OCI-LY3 (cell line): ENCODE measurements at regions not wholly inside any gene's neighbourhood (a gene's known extent, or its start where the extent isn't known, plus 50 kb on each side); places are given as distances from the start of the nearest gene placed in this dataset.

Experiments
- H2AFZ ChIP-seq: fragments of 200-600, 300-600 bp; shearing (Covaris generic); 2 replicates; pipeline ENCODE4 v1.6.0; 2014; ENCODE audit warnings: antibody characterized with exemption, low read depth, low read length
- H3K27ac ChIP-seq: fragments of 200-600, 300-600 bp; sonication (generic); 2 replicates; pipeline ENCODE4 v1.5.1; 2014; ENCODE audit warnings: mild to moderate bottlenecking, low read length, moderate library complexity, mixed read lengths
- H3K27me3 ChIP-seq: fragments of 200-600, 300-600 bp; sonication (generic); 2 replicates; pipeline ENCODE4 v1.6.1; 2014; ENCODE audit warnings: low read depth, low read length, mixed read lengths
- H3K36me3 ChIP-seq: fragments of 200-600, 300-600 bp; sonication (generic); replicated peaks from 2 replicates; pipeline ENCODE3; 2014; ENCODE audit warnings: low read depth, low read length, mixed read lengths
- H3K4me1 ChIP-seq: fragments of 300-600, 200-600 bp; sonication (generic); 2 replicates; pipeline ENCODE4 v1.6.1; 2014; ENCODE audit warnings: low read length, mixed read lengths
- H3K4me2 ChIP-seq: fragments of 200-600, 300-600 bp; sonication (generic); 2 replicates; pipeline ENCODE4 v1.6.1; 2014; ENCODE audit warnings: low read length, mixed read lengths
- H3K4me3 ChIP-seq: fragments of 300-600, 200-600 bp; sonication (generic); 2 replicates; pipeline ENCODE4 v1.5.1; 2014; ENCODE audit warnings: antibody characterized with exemption, mild to moderate bottlenecking, low read length, moderate library complexity
- H3K79me2 ChIP-seq: fragments of 300-600, 200-600 bp; shearing (Covaris generic); 2 replicates; pipeline ENCODE4 v1.6.1; 2014; ENCODE audit warnings: mild to moderate bottlenecking, low read length, mixed read lengths
- H3K9ac ChIP-seq: fragments of 300-600, 200-600 bp; shearing (Covaris generic); 2 replicates; pipeline ENCODE4 v1.6.0; 2014; ENCODE audit warnings: mild to moderate bottlenecking, low read length, moderate library complexity
- H3K9me3 ChIP-seq: fragments of 200-600, 300-600 bp; shearing (Covaris generic); 2 replicates; pipeline ENCODE4 v1.6.1; 2014; ENCODE audit warnings: low read length, mixed read lengths; ENCODE audit not compliant: insufficient read depth
- H4K20me1 ChIP-seq: fragments of 200-600, 300-600 bp; sonication (generic); 2 replicates; pipeline ENCODE4 v1.6.1; 2016; ENCODE audit warnings: low read length, mixed read lengths; ENCODE audit not compliant: insufficient read depth
- EZH2phosphoT487 ChIP-seq: fragments of 200-600 bp; shearing (Covaris generic); IDR thresholded peaks from 2 replicates; pipeline ENCODE4 v1.6.1; 2018; ENCODE audit warnings: antibody characterized with exemption, mixed run types, low read depth
- TF ChIP-seq, protein P1 (sequence below): fragments of 200-600, 300-600 bp; sonication (generic); IDR thresholded peaks from 2 replicates; pipeline ENCODE4 v1.5.1; 2014; ENCODE audit warnings: antibody characterized with exemption, low read length, low read depth

DNA sequence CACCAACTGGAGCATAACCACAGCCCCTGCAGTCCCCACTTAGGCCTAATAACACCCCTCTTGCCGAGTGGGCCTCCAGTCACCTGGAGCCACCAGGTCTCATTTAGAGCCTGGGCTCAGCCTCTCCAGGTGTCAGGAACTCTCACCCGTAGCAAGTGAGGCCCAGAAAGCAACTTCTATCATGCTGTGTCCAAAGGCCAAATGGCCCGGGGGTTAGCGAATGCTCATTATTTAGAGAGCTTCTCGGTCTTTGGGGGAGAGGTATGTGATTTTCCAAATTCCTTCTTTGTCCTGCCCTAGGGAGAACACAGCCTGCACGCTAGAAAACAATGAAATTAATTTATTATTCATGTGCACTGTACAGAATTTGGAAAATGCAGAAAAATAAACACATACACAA lies 109.9 kb upstream of the PTPRM start:
- no peak overlapping the region for H2AFZ ChIP-seq
- no peaks in the 10 kb centered on the region for H3K36me3 ChIP-seq
- no peak overlapping the region for H3K27ac ChIP-seq
- no peaks in the 10 kb centered on the region for H4K20me1 ChIP-seq
- H3K9ac ChIP-seq = no peak overlapping the region
- no peak overlapping the region for H3K4me2 ChIP-seq
- no peak overlapping the region for H3K4me3 ChIP-seq
- no peaks in the 10 kb centered on the region for H3K27me3 ChIP-seq
- H3K79me2 ChIP-seq = no peaks in the 10 kb centered on the region
- no peaks in the 10 kb centered on the region for H3K4me1 ChIP-seq
- H3K9me3 ChIP-seq = no peaks in the 10 kb centered on the region
- no peak for TF ChIP-seq EZH2phosphoT487
- TF ChIP-seq, protein P1, sequence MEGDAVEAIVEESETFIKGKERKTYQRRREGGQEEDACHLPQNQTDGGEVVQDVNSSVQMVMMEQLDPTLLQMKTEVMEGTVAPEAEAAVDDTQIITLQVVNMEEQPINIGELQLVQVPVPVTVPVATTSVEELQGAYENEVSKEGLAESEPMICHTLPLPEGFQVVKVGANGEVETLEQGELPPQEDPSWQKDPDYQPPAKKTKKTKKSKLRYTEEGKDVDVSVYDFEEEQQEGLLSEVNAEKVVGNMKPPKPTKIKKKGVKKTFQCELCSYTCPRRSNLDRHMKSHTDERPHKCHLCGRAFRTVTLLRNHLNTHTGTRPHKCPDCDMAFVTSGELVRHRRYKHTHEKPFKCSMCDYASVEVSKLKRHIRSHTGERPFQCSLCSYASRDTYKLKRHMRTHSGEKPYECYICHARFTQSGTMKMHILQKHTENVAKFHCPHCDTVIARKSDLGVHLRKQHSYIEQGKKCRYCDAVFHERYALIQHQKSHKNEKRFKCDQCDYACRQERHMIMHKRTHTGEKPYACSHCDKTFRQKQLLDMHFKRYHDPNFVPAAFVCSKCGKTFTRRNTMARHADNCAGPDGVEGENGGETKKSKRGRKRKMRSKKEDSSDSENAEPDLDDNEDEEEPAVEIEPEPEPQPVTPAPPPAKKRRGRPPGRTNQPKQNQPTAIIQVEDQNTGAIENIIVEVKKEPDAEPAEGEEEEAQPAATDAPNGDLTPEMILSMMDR = no peak

DNA sequence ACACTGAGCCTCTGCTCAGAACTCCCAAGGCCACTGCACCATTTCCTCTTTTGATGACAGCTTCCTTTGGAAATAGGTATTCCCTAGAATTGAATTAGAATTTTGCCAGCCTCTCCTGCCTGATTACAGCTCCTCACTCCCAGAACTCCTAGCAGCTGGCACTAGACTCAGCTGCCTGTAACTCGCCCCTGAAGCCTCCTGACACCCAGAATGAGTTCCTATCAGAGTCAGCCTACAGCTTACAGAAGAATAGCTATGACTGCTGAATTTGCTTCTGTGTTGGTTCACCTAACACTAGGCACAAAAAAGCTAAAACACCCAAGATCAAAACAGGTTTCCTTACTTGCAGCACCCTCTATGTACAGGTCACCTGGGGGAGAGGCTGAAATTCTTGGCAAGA lies 108.2 kb upstream of the PTPRM start:
- Histone ChIP-seq H3K9me3 (no peaks in the 10 kb centered on the region), H3K9ac (no peak overlapping the region), H3K4me1 (no peaks in the 10 kb centered on the region), H3K27me3 (no peaks in the 10 kb centered on the region), H3K4me2 (no peak overlapping the region), H3K27ac (no peak overlapping the region), H2AFZ (no peak overlapping the region), H4K20me1 (no peaks in the 10 kb centered on the region), H3K79me2 (no peaks in the 10 kb centered on the region), H3K36me3 (no peaks in the 10 kb centered on the region), H3K4me3 (no peak overlapping the region)
- TF ChIP-seq, protein P1 = no peak
- no peak for TF ChIP-seq EZH2phosphoT487

DNA sequence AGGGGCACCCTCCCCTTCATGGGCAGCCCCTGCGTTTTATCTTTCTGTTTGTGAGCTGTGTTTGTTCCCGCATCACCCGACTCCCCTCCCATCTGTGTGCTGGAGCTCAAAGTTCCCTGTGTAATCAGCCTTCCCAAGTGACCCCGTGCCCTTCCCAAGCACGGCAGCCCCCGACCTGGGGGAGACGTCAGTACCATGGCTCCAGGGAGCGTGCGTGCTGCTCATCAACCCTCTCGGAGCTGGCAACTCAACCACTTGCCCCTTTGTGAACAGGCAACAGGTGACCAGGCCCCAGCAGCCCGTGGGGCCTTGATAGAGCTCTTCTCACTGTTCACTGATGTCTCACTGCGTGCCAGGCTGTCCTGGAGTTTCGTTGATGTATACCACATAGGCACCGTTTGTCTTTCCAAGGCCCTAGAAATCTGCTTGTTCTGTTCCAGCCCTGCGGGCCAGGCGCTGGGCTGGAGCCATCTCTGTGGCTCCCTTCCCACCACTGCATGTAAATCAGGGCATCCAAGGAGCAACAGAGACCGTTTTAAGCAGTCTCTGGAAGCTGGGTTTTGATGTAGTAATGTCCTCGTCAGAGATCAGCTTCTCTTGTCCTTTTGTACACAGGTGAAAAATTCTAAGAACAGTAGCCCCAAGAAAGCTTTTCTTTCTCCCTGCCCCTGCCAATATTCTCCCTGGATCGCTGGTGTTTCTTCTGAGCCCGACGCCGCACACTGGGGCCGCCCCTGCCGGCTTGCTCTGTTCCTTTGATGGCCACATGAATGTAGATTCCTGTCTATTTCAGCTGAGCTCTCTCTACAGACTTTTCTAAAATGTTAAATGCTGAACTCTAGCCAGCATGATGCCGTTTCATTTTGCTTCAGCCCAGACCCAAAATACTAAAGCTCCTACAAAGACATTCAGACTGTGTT lies 107.0 kb upstream of the PTPRM start:
- TF ChIP-seq, protein P1 = no peak
- no peak for TF ChIP-seq EZH2phosphoT487
- no peak overlapping the region for H3K4me3 ChIP-seq
- no peaks in the 10 kb centered on the region for H3K4me1 ChIP-seq
- H4K20me1 ChIP-seq = no peaks in the 10 kb centered on the region
- no peak overlapping the region for H3K9ac ChIP-seq
- H3K27me3 ChIP-seq = no peaks in the 10 kb centered on the region
- no peaks in the 10 kb centered on the region for H3K9me3 ChIP-seq
- H2AFZ ChIP-seq = no peak overlapping the region
- no peak overlapping the region for H3K4me2 ChIP-seq
- no peak overlapping the region for H3K27ac ChIP-seq
- no peaks in the 10 kb centered on the region for H3K79me2 ChIP-seq
- no peaks in the 10 kb centered on the region for H3K36me3 ChIP-seq

DNA sequence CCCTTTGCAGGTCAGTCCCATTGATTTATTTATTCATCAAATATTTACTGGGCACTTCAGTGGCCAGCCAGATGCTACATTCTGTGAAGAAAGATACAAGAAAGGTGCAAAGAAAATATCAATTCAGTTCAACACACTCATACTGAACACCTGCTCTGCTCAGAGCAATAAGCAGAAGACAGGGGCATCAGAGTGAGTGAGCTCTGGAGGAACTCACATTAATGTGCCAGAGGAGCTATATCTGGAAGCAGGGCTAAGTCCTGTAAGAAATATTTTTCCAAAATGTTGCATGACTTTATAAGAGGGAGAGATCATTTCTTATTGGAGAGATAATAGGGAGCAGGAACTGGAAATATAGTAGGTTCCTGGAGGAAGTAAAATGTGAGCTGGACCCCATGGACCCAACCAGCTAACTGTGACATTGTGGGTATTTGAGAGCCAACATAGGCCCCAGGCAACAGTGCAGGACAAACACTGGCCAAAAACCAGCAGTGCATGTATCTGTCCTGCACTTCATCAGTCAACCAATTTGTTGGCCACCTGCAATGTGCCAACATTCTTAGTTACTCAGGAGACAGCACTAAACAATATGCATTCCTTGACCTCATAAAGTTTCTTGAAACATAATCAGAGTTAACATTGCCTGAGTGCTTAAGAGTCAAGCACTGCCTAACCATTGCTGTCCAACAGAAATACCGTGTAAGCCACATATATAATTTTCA lies 102.7 kb upstream of the PTPRM start:
- no peaks in the 10 kb centered on the region for H3K4me1 ChIP-seq
- H2AFZ ChIP-seq = no peak overlapping the region
- H3K4me3 ChIP-seq = no peak overlapping the region
- no peak overlapping the region for H3K9ac ChIP-seq
- H3K27ac ChIP-seq = no peak overlapping the region
- no peaks in the 10 kb centered on the region for H3K9me3 ChIP-seq
- TF ChIP-seq, protein P1 = no peak
- TF ChIP-seq EZH2phosphoT487 = no peak
- no peaks in the 10 kb centered on the region for H4K20me1 ChIP-seq
- H3K27me3 ChIP-seq = no peaks in the 10 kb centered on the region
- H3K79me2 ChIP-seq = no peaks in the 10 kb centered on the region
- H3K36me3 ChIP-seq = no peaks in the 10 kb centered on the region
- no peak overlapping the region for H3K4me2 ChIP-seq
